Stomach (tissue), 4 donors: ENCODE measurements at regions not wholly inside any gene's neighbourhood (a gene's known extent, or its start where the extent isn't known, plus 50 kb on each side); places are given as distances from the start of the nearest gene placed in this dataset.
"Not testable (repeated sequence)": the region's sequence is repeated elsewhere in the genome, so short reads cannot be mapped to it uniquely, and the experiment has no call there.

ENCODE experiments used
- CTCF ChIP-seq, 7 experiments: fragments of 450-650 bp in 4 of 7; fragments of 200-600 bp in 3 of 7; sonication (generic) in 3 of 7; IDR thresholded peaks; one replicate each; pipeline ENCODE4 v1.5.1; 2016 to 2019; ENCODE audit warnings: antibody characterized with exemption in 7 of 7, control low read depth in 2 of 7, mild to moderate bottlenecking in 1 of 7
- EP300 ChIP-seq: sonication (generic); formaldehyde crosslinking; IDR thresholded peaks from one replicate; pipeline ENCODE4 v1.6.1; 2017; ENCODE audit warnings: antibody characterized with exemption

GRCh38 chr21:10442018-10442417 lies 79.4 kb upstream of the TPTE start:
- not testable (repeated sequence) for TF ChIP-seq CTCF (IDR thresholded peaks at IDR 0.05); EP300
